ENCODE measurements at regions not wholly inside any gene's neighbourhood (a gene's known extent, or its start where the extent isn't known, plus 50 kb on each side); places are given as distances from the start of the nearest gene placed in this dataset.

DNA sequence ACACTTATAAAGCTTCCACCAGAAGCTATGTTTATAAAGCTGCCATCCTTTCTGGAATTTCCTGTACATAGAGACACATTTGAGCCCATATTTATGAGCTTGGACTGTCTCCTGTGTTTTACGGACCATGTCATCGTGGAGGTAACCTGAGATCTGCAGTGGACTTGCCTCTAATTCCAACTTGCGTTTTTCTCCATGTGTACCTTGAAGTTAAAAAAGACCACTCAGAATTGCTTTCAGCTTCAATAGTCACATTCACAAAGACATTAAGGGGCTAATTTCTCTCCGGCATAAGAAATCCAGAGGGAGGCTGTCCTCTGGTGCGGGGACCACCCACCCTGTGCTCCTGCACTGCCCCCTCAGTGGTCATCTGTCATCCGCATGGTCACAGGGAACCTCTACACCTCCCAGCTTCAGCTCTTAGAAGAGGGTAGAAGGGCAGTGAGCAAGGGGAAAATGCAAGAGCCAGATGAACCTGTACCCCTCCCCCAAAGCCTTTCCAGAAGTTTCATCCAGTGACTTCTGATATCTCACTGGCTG lies 521.4 kb upstream of the CAMK1G start:
- 86 to 88% methylated on average over 5 to 6 of the region's 6 CpGs for WGBS, 2 experiments (ENCODE audit: insufficient coverage in 1 of 2, insufficient read length in 1 of 2)

DNA sequence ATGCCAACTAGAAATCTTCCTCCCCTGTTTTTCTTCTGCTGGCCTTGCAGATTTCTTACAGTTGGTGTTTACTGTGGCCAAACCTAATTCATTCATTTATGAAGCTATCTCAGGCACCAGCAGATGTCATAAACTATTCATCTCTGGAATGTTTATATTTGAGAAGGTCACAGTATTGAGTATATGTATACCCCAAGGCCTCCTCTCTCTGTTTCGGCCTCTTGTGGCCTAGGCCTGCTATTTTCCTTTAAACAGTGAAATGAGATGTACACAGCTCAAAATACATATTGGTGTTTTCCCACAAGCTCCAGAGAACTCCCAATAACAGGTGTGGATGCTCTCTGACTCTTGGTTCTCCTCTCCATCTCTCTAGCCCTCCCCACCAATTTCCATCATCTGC lies 520.7 kb upstream of the CAMK1G start:
- no peaks in the 10 kb centered on the region for H3K36me3 Mint-ChIP-seq (ENCODE audit: low read depth)
- H3K27me3 ChIP-seq (ENCODE audit: control insufficient read depth, insufficient read depth, low read length, poor library complexity, severe bottlenecking): no peaks in the 10 kb centered on the region
- H3K4me1 ChIP-seq (ENCODE audit: control insufficient read depth, insufficient read depth, low read length): peaks cover 17% of the 10 kb centered on the region
- no peaks in the 10 kb centered on the region for H3K36me3 ChIP-seq (ENCODE audit: control insufficient read depth, insufficient read depth, low read length)
- H3K9me3 Mint-ChIP-seq: peaks cover under 1% of the 10 kb centered on the region
- H3K9ac ChIP-seq (ENCODE audit: extremely low read depth, low read length, poor library complexity, severe bottlenecking): no peak overlapping the region
- peaks cover 28% of the 10 kb centered on the region for H3K4me1 Mint-ChIP-seq
- no peaks in the 10 kb centered on the region for H3K27me3 Mint-ChIP-seq (ENCODE audit: insufficient read depth)
- no peak overlapping the region for H3K4me3 ChIP-seq (ENCODE audit: low read length)
- TF ChIP-seq, protein P1, sequence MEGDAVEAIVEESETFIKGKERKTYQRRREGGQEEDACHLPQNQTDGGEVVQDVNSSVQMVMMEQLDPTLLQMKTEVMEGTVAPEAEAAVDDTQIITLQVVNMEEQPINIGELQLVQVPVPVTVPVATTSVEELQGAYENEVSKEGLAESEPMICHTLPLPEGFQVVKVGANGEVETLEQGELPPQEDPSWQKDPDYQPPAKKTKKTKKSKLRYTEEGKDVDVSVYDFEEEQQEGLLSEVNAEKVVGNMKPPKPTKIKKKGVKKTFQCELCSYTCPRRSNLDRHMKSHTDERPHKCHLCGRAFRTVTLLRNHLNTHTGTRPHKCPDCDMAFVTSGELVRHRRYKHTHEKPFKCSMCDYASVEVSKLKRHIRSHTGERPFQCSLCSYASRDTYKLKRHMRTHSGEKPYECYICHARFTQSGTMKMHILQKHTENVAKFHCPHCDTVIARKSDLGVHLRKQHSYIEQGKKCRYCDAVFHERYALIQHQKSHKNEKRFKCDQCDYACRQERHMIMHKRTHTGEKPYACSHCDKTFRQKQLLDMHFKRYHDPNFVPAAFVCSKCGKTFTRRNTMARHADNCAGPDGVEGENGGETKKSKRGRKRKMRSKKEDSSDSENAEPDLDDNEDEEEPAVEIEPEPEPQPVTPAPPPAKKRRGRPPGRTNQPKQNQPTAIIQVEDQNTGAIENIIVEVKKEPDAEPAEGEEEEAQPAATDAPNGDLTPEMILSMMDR (conservative IDR thresholded peaks at IDR 0.05): no peak
- WGBS, 2 experiments (ENCODE audit: insufficient coverage in 1 of 2, insufficient read length in 1 of 2): 97% methylated on average over 1 of the region's 1 CpG; no CpG with 5 or more reads in 1 of the 2 experiments
- peaks cover under 1% of the 10 kb centered on the region for H3K9me3 ChIP-seq (ENCODE audit: control insufficient read depth, low read length)
- H3K27ac ChIP-seq (ENCODE audit: low read depth, low read length): no peak overlapping the region
- H3K27ac Mint-ChIP-seq: no peak overlapping the region
- no peak overlapping the region for H3K4me3 Mint-ChIP-seq
- DNase-seq: no peak

More for the DNA sequence above, 521.4 kb upstream of the CAMK1G start:
- Mint-ChIP-seq H3K27me3 (ENCODE audit: insufficient read depth) (no peaks in the 10 kb centered on the region), H3K9me3 (peaks cover 7% of the 10 kb centered on the region), H3K4me1 (peaks cover 28% of the 10 kb centered on the region), H3K36me3 (ENCODE audit: low read depth) (no peaks in the 10 kb centered on the region), H3K27ac (no peak overlapping the region), H3K4me3 (no peak overlapping the region)
- Histone ChIP-seq H3K36me3 (ENCODE audit: control insufficient read depth, insufficient read depth, low read length) (no peaks in the 10 kb centered on the region), H3K9me3 (ENCODE audit: control insufficient read depth, low read length) (peaks cover 7% of the 10 kb centered on the region), H3K27ac (ENCODE audit: low read depth, low read length) (no peak overlapping the region), H3K9ac (ENCODE audit: extremely low read depth, low read length, poor library complexity, severe bottlenecking) (no peak overlapping the region), H3K27me3 (ENCODE audit: control insufficient read depth, insufficient read depth, low read length, poor library complexity, severe bottlenecking) (no peaks in the 10 kb centered on the region), H3K4me3 (ENCODE audit: low read length) (no peak overlapping the region), H3K4me1 (ENCODE audit: control insufficient read depth, insufficient read depth, low read length) (peaks cover 17% of the 10 kb centered on the region)
- no peak for DNase-seq
- TF ChIP-seq, protein P1 (conservative IDR thresholded peaks at IDR 0.05): no peak

DNA sequence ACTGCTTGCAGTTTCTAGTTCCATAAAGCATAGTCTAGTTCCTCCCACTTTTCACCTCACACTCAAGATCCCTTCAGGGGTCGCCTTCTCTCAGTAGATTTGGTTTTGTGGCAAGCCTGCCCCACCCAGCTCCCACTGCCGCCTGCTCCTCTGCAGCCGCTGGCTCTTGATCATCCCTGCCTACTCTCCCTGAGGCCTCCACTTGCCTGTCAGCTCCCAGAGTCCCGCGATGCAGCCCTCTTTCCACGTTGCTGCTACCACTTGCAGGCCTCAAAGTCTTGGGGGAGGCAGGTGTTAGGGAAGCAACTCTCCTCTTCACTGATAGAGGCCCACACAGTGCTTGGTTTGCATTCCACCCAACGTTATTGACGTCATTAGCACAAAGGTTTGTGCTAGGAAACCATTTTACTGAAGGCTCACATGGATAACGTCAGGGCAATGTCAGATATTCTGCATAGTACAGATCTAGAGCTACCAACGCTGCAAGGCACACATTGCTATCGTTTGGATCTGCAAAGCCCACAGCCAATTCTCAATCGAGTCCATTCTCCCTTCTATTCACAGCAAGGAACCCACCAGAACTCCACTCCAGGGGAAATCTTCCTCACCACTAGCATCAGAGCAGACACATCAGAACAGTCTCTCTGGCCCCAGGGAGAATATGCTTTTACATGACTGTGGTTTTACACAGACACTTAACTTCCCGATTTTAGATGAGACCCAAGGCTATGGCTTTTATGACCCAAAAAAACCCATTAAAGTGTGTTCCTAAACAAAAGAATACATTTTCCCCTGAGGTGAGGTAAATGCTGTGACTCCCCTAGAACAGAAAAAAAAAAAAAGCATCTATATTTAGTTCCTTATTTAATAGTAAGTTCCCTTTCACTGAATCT lies 519.5 kb upstream of the CAMK1G start:
- WGBS, 2 experiments (ENCODE audit: insufficient coverage in 1 of 2, insufficient read length in 1 of 2): 88 to 94% methylated on average over 6 to 13 of the region's 13 CpGs
- Histone ChIP-seq H3K4me3 (ENCODE audit: low read length) (no peak overlapping the region), H3K4me1 (ENCODE audit: control insufficient read depth, insufficient read depth, low read length) (peaks cover 17% of the 10 kb centered on the region), H3K27ac (ENCODE audit: low read depth, low read length) (no peak overlapping the region), H3K9ac (ENCODE audit: extremely low read depth, low read length, poor library complexity, severe bottlenecking) (no peak overlapping the region), H3K36me3 (ENCODE audit: control insufficient read depth, insufficient read depth, low read length) (no peaks in the 10 kb centered on the region), H3K27me3 (ENCODE audit: control insufficient read depth, insufficient read depth, low read length, poor library complexity, severe bottlenecking) (no peaks in the 10 kb centered on the region), H3K9me3 (ENCODE audit: control insufficient read depth, low read length) (no peaks in the 10 kb centered on the region)
- Mint-ChIP-seq H3K27me3 (ENCODE audit: insufficient read depth) (no peaks in the 10 kb centered on the region), H3K27ac (no peak overlapping the region), H3K4me3 (no peak overlapping the region), H3K9me3 (no peaks in the 10 kb centered on the region), H3K36me3 (ENCODE audit: low read depth) (no peaks in the 10 kb centered on the region), H3K4me1 (peaks cover 28% of the 10 kb centered on the region)
- TF ChIP-seq, protein P1 (conservative IDR thresholded peaks at IDR 0.05): no peak
- no peak for DNase-seq

Measured in endodermal cell (in vitro differentiated cells).